ENCODE measurements at regions not wholly inside any gene's neighbourhood (a gene's known extent, or its start where the extent isn't known, plus 50 kb on each side); places are given as distances from the start of the nearest gene placed in this dataset.

DNA sequence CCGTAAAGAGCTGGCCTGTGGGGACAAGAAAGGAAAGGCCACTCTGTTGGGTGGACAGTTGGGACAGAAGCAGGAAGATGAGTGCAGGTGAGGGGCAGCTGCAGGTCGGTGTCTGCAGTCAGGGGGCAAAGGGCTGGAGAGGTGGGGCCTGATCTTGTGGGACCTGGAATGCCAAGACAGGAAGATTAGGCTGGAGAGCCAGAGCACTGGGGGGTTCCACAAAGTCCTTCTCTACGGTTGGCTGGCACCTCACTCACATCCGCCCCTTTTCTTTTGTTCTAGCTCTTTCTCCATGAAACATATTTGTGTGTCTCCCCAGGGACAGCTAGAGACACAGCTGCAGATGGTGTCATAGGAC is 404.1 kb downstream of the PTPRU start:
- no peak for DNase-seq

DNA sequence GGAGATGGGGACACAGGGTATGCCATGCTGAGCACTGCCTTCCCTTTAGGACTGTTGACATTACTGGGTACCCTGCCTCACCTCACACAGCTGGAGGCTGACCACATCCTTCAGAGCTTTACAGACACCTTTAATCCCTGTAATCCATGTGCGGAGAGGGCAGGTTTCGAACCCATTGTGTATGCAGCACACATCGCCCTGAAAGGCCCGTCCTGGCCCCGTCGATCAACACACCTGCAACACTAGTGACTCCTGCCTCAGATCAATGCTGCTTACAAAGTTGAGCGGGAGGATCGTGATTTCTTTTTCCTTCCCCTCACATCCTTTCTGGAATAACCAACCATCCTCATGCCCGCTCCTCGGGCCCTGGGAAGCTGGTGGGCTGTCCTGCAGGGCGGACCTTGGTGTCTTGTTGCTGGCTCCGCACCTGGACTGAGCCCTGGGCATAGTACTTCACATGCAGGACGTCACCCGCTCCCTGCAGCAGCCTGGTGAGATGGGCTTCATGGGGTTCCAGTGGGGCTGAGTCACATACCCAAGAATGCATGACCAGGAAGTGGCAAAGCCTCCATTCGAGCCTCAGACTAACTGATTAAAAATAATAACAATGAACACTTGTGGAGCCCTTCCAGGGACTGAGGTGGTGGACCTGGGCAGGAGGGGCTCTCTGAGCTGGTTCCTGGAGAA is 403.6 kb downstream of the PTPRU start:
- DNase-seq: peak; percentile 59

DNA sequence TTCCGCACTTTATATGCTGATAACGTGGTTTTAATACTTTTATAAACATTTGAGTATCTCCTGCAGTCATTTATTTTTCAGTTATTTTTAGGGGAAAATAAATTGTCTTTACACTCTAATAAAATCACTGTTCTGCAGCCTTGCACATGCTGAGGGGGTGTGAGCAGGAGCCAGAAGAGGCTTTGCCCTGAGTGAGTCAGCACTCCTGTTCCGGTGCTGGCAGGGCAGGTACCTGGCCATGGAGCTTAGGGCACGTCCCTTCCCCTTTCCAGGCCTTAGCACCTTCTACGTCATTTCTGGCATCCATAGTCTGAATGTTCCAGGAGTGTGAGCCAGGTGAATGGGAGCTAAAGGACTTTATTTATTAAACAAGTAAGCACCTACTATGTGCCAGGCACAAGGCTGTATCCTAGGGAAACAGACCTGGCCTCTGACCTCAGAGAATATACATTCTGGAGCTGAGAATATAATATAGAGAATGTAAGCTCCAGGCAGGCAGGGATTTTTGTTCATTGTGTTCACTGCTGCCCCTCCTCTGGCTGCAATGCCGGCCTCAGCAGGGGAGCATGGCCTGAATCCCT is 402.9 kb downstream of the PTPRU start:
- no peak for DNase-seq

DNA sequence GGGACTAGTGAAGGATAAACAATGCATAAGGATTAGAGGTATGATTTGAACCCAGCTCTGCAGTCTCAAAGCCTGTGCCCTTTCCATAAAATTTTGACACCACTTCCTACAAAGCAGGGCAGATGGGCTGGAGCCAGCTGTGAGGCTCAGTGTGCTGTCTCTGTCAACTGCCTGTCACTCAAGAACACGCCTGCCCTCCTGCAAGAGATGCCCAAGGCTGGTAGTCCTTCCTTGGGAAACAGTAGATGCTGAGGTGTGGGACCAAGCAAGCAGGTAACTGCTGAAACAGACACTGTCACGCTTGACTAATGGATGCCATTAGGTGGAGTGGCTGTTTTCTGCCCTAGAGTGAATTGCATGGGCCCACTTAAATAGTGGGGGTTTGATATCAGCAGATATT is 402.0 kb downstream of the PTPRU start:
- no peak for DNase-seq

DNA sequence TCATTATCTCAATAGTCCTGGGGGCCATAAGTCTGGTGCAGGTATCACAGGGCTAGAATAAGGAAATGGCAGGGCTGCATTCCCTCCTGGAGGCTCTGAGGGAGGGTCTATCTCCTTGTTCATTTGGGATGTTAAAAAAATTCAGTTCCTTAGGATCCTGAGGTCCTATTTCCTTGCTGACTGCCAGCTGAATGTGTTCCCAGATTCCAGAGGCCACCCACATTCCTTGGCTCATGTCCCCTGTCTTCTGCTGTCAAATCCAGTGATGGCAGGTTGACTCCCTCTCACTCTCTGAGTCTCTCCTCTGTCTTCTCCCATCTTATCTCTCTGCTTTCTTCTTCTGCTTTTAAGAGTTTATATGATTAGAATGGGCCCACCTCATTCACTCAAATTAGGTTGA is 400.6 kb downstream of the PTPRU start:
- DNase-seq: no peak

DNA sequence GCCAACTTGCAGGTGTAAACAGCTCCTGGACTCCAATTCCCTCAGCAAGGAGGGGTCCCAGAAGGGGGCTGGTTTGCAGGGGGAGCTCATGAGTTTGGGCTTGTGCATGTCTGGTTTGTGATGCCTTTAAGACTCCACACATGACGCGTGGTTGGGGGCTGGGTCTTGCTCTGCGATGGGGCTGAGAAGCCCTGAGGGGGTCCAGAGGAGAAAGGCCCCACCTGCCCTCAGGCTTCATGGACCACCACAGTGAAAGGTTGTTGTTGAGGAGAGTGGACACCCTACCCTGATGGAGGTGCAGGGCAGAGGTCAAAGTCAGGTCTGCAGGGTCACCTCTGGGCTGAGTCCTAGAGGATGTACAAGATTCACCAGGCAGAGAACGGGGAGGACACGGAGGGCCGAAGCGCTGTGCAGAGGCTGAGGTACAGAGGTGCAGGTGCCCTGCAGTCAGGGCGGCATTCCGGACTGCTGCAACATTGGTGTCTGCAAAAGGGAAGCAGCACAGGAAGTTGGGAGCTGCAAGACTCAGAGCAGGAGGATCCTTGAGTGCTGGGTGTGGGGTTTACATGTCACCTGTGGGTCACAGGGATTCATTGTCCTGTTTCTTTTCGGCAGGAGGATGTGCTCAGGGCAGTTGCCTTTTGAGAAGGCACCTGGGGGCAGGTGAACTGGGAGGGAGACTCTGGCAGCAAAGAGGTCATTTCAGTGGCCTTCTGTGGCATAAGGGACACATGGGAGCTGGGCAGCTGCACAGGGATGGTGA is 399.4 kb downstream of the PTPRU start:
- DNase-seq: no peak

DNA sequence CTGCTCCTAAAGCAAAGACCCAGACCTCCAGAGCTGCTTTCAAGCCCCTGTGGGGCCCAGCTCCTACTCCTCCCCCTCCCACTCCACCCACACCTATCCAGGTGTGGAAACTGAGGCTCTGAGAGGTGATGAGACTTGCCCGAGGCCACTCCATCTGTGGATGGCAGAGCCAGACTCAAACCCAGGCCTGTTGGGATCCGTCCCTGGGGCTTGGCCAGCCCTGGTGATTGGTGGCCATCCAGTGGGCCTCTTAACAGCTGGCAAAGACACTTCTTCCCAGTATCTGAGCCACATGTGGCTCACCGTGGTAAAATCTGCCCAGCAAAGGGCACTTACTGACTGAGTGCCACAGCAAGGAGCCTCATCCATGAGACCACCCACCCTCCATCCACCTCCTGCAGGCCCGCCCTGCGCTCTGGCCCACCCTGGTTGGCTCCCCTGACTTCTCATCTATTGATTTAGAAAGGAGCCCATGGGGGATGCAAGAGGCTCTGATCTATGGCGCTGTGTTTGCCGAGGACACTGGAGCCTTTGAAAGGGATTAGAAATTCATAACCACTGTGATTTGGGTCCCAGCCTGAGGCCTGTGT is 398.5 kb downstream of the PTPRU start:
- DNase-seq: no peak

DNA sequence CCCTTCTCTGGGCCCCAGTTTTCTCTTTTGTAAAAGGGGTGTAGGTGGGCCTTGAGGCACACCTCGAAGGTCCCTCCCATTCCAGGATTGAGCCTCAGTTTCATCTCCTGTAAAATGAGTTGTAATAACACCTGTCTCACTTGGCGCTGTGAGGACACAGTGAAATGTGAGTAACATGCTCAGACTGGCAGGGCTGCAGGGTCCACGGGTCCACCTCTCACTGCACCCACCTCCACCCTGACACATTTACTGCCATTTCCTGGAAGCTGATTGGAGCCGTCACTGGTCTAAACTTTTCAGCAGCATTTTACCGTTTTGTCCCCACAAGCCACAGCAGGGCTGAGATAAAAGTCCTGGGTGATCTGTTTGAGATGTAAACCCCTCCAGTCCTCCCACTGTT is 398.0 kb downstream of the PTPRU start:
- no peak for DNase-seq

DNA sequence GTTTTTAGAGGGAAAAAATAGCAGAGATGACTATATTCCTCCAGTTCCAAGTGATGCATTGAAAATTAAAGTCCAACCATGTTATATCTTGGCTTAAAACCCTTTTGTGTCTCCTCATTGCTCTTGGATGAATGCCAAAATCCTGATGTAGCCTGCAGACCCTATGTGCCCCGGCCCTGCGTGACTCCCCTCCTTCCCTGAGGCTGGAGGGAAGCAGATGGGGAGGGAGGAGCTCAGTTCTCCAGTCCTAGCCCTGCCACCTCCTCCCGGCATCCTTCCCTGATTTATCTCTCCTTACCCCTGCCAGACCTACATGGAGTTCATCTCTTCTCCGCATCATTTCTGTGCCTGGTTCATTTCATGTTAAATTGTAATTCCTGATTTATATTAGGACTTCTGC is 397.4 kb downstream of the PTPRU start:
- no peak for DNase-seq

DNA sequence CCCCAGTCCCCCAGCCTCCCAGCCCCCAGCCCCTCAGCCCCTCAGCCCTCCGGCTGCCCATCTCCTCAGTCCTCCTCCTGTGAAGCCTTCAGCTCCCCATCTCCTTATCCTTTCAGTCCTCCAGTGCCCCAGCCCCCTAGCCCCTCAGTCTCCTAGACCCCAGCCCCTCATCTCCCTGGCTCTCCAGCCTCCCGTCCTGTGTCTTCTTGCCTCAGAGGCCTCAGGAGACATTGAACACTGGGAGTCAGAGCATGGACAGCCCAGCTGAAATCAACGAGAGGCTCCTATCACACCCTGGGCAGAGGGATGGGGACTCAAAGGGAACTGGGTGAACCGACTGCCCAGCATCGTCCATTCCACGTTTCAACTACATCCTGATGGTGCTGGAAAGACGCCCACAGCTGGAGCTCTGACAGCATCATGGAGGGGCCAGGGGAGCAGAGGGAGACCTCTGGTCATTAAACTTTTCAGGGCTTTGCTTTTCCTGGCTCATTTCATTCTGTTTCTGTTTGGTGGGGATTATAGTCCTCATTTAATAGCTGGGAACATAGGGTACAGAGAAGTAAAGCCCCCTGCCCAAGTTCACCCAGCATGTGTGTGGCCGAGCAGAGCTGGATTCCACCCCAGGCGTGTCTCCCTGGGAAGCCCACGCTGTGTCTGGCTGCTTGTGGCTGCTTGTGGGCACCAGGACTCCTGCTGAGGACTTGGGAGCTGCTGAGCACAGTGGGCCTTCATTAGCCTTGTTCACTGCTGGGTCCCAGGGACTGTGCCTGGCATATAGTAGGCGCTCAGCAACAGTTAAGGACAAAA is 396.7 kb downstream of the PTPRU start:
- no peak for DNase-seq

DNA sequence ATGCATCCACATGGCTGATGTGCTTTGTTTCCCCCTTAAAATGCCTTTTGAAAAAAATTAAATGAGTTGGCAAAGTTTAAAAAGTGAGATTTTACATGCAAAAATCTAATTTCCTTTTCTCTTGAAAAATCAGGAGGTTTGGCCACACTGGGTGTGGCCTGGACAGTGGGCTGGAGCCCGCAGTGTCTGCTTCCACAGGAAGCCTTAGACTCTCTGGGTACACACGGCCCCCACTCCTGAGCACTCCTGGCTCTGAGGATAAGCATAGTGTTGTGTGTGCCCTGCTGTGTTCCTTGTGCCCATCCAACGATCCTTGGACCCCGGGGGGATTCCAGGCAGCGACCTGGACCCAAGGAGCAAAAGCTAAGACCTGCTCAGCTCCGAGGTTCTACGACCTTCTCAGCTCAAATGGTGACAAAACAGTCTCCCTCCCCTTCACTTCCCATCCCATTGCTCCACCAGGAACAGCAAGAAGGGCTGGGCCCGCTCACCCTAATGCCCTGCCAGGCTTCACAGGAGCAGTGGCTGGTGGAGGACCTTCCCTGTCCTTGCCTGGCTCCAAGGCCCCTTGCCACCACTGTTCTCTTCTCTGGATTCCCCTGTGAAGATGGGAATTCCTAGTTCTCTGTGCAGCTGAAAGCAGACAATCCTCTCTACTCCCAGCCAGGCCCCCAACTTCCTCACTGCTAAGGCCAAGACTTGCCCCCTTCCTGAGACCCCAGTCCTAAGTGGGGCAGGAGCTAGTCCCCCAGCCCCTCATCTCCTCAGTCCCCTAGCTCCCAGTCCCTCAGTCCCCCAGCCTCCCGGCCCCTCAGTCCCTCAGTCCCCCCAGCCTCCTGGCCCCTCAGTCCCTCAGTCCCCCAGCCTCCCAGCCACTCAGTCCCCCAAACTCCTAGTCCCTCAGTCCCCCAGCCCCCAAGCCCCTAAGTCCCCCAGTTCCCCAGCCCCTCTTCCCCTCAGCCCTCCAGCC is 395.8 kb downstream of the PTPRU start:
- DNase-seq: no peak

DNA sequence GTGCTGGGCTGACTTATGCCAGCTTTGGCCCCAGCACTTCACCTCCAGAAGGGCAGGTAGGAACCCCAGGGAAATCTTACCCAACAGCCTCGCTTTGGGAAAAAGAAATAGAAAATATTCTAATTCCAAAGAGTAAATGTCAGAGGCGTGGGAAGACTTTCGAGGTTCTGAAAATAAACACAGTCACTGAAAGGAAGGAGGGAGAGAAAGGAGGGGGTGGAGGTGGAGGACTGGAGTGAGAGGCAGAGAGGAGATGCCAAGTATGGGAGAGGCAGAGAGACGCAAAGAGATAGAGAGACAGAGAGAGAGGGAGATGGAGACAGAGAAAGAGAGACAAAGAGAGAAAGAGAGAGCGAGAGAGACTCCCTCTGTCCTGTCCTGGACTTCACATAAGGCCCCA is 395.0 kb downstream of the PTPRU start:
- DNase-seq: no peak

DNA sequence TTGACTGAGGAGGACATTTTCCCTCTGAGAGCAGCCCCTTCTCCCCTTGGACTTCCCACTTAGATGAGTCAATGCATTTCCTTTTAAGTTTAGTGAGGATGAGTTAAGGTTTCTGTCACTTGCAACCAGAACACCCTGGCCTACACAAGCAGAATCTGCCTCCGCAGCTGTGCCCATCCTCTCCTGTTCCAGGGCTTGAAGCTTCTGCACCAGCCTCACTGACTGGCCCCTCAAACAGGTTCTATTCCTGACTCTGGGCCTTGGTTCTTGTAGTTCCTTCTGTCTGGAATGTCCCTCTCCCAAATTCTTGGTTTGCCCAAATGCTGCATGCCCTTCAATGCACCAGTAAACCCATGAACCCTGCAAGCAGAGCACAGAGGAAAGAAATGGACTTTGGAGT is 394.4 kb downstream of the PTPRU start:
- DNase-seq: no peak

DNA sequence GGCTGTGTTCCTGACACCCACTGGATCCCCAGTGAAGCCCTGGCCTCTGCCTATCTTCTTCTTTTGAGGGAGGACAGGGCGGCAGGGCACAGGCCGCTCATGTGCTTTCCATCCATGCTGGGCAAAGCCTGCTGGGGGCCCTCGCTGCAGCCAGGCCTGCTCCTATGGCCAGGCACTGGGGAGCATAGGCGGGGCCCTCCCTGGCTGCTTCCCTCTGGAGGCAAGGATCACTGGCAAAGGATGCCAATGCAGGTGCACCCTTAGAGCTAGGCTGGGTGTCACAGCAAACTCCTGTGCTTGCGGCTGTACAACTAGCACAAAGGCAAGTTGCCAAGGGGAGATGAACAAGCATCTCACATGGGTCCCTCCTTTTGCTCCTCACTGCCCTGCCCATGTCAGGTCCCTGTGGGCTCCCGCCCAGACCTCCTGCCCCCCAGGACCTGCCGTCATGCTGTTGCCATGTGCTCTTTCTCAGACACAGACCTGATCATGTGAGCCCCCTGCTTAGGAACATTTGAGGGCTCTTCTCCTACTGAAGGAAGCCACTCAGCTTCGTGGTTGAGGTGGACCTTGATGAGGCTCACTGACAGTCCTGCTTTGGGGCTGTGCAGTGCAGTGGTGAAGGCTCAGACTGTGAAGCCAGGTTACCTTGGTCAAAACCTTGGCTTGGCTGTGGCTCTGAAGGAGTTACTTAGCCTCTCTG is 393.6 kb downstream of the PTPRU start:
- DNase-seq: no peak

DNA sequence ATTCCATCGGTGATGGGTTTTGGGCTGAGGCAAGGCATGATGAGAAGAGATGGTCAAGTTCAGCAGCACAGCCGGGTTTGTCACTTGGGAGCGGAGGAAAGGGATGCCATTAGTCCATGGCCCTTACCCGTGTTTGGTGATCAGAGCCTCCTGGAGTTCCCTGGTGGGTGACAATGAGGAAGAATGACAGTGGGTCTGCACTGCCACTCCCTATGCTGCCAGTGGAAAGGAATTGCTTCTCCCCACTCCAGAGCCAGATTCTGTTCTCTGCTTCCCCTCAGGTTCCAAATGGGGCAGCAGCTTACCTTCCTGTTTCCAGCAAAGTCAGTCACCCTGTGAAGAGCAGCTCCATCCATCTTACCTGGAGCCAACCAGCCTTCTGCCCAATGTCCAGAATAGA is 393.1 kb downstream of the PTPRU start:
- DNase-seq: no peak

DNA sequence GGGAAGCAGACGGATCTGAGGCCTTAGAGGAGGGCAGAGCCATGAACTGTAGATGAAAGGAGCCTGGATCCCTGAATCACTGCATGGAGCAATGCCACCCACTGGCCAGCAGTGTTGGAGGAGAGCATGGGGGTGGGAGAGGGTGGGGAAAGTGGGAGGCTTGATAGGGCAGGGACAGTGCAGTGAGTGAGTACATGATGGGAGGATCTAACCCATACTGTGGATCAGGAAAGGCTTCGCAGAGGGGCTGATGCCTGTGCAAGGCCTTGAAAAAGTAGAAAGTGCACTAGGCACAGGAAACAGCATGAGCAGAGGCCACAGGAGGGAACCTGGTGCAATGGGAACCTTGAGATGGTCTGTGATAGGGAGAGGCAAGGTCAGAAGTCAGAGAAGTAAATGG is 391.9 kb downstream of the PTPRU start:
- DNase-seq: no peak

DNA sequence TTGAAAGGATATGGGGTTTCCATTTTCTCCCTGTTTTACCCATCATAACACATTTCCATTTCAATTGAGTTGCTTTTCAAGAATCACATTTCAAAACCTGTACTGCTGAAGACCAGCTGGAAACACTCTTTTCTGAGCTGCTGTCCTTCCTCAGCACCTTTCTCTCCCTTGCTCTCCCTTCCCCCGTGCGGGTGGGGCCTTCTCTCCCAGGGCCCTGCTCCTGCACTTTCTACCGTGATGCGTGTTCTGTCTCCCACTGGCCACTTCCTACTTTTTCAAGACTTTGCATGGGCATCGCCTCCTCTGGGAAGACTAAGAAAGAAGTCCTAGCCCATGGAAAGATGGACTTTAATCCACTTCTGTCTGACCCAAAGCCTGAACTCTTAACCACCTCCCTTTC is 390.4 kb downstream of the PTPRU start:
- DNase-seq: no peak

DNA sequence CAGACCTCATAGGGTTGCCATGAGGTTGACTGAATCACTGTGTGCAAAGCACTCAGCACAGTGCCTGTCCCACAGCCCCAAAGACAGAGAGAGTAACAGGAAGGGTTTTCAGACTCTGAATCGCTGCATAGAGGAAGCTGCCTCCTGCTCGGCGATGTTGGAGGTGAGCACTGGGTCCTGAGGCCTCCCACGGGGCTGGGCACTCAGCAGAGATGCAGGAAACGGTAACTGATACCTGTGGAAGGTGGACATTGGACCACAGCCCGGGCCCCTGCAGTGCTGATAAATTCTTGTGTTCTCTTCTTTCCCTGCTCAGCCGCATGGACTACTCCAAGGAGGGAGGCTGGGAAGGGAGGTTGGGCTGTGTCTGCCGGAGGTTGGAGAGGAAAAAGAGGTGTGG is 389.7 kb downstream of the PTPRU start:
- no peak for DNase-seq

DNA sequence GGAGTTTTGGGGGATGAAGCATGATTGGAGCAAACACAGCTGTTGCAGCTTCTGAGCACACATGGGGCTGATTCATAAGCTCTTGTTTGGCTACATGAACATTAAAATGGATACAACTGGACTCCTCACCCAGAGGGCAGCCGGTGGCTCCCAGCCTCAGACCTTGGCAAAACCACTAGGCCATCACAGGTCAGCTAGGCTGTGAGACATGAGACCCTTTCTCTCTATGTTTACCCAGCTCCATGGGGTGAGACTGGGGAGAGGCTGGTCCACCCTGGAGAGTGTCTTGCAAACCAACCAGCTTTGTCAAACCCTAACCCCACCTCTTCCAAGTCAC is 388.7 kb downstream of the PTPRU start:
- DNase-seq: no peak

DNA sequence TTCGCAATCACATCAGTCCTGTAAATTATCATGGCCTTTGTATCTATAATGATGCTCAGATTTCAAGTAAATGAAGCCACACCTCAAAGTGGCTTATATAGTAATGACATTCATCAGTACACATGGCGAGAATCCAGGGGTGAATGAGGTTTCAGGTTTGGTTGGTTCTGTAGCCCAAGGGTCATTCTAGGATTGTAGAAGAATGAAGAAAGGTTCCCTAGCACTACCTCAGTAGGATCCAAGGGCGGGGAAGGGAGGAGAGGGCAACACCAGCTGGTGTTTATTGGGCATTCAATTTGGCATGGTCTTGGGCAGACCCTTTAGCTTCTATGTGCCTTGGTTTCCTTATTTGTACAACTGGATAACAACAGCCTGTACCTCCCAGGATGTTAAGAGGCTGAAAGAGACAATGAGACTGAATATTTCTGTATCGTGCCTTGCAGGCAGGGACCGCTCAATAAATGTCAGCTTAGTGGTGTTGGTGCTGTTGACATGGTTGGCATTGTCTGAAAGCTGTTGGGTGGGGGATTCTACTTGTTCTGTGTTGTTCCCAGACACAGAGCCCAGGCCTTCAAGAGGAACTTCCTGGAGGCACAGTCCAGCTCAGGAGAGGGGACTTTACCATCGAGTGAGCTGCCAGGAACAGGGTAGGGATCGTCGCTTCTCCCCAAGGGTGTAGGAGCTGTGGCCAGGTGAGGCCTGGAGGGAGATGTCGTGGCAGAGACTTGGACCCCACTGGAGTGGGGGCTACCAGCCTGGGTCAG is 388.2 kb downstream of the PTPRU start:
- no peak for DNase-seq

DNA sequence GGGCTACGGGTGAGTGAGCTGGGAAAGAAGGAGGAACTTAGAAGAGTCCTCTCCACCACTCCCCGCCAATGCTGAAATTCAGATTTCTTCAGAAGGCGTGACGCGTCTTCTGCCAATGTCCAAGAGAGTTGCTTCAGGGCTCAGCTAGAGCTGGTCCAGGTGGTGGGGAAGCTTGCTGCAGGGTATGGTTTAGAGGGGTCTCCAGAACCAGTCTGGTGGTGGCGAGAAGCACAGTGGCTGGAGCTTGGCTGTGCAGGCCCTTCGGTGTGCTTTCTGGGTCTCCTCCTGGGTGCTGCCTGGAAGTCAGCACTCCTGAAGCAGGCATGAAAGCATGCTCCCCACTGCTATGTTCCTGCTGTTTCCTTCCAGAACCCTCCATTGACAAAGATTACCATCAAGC is 387.2 kb downstream of the PTPRU start:
- DNase-seq: no peak
